ENCODE measurements at regions not wholly inside any gene's neighbourhood (a gene's known extent, or its start where the extent isn't known, plus 50 kb on each side); places are given as distances from the start of the nearest gene placed in this dataset.

GRCh38 chr1:38217316-38217715 lies 170.7 kb upstream of the POU3F1 start:
- no peaks in the 10 kb centered on the region for H3K36me3 ChIP-seq
- H3K4me1 ChIP-seq (replicated peaks) = peaks cover 20% of the 10 kb centered on the region
- no peak overlapping the region for H3K27ac ChIP-seq
- no peaks in the 10 kb centered on the region for H3K9me3 ChIP-seq (replicated peaks)
- no peaks in the 10 kb centered on the region for H3K27me3 ChIP-seq (replicated peaks)
- DNase-seq (ENCODE audit: low read depth in 1 of 2, low spot score in 2 of 2) = no peak
- H3K4me3 ChIP-seq = no peak overlapping the region

- Histone ChIP-seq H3K27me3 (replicated peaks) (no peaks in the 10 kb centered on the region), H3K4me3 (no peak overlapping the region), H3K27ac (no peak overlapping the region), H3K9me3 (replicated peaks) (no peaks in the 10 kb centered on the region), H3K36me3 (no peaks in the 10 kb centered on the region), H3K4me1 (replicated peaks) (no peaks in the 10 kb centered on the region)
- no peak for DNase-seq (ENCODE audit: low read depth in 1 of 2, low spot score in 2 of 2)
These were observed 167.2 kb upstream of the POU3F1 start for GRCh38 chr1:38213646-38214434.

GRCh38 chr1:38210895-38211177 lies 164.2 kb upstream of the POU3F1 start:
- no peak for DNase-seq (ENCODE audit: low read depth in 1 of 2, low spot score in 2 of 2)
- Histone ChIP-seq H3K9me3 (replicated peaks) (no peaks in the 10 kb centered on the region), H3K4me1 (replicated peaks) (no peaks in the 10 kb centered on the region), H3K36me3 (no peaks in the 10 kb centered on the region), H3K27me3 (replicated peaks) (no peaks in the 10 kb centered on the region), H3K4me3 (no peak overlapping the region), H3K27ac (no peak overlapping the region)

- no peaks in the 10 kb centered on the region; the same call in 1 of the 2 replicates for H3K27me3 ChIP-seq (replicated peaks)
- H3K4me1 ChIP-seq (replicated peaks) = no peaks in the 10 kb centered on the region
- no peaks in the 10 kb centered on the region for H3K36me3 ChIP-seq
- no peaks in the 10 kb centered on the region for H3K9me3 ChIP-seq (replicated peaks)
- no peak overlapping the region for H3K4me3 ChIP-seq
- no peak overlapping the region for H3K27ac ChIP-seq
- DNase-seq (ENCODE audit: low read depth in 1 of 2, low spot score in 2 of 2) = no peak
These were observed 163.7 kb upstream of the POU3F1 start for GRCh38 chr1:38210021-38210894.

GRCh38 chr1:38208716-38209632 lies 162.4 kb upstream of the POU3F1 start:
- Histone ChIP-seq H3K27me3 (replicated peaks) (peaks cover 6% of the 10 kb centered on the region), H3K9me3 (replicated peaks) (no peaks in the 10 kb centered on the region), H3K4me1 (replicated peaks) (no peaks in the 10 kb centered on the region), H3K4me3 (no peak overlapping the region), H3K27ac (no peak overlapping the region), H3K36me3 (no peaks in the 10 kb centered on the region)
- no peak for DNase-seq (ENCODE audit: low read depth in 1 of 2, low spot score in 2 of 2)

GRCh38 chr1:38207906-38208305 lies 161.3 kb upstream of the POU3F1 start:
- Histone ChIP-seq H3K27me3 (replicated peaks) (peaks cover 6% of the 10 kb centered on the region), H3K36me3 (no peaks in the 10 kb centered on the region), H3K9me3 (replicated peaks) (no peaks in the 10 kb centered on the region), H3K4me3 (no peak overlapping the region), H3K4me1 (replicated peaks) (no peaks in the 10 kb centered on the region), H3K27ac (no peak overlapping the region)
- no peak for DNase-seq (ENCODE audit: low read depth in 1 of 2, low spot score in 2 of 2)

- H3K27ac ChIP-seq = no peak overlapping the region
- DNase-seq (ENCODE audit: low read depth in 1 of 2, low spot score in 2 of 2) = no peak
- H3K4me3 ChIP-seq = no peak overlapping the region
- no peaks in the 10 kb centered on the region for H3K36me3 ChIP-seq
- H3K4me1 ChIP-seq (replicated peaks) = no peaks in the 10 kb centered on the region
- no peaks in the 10 kb centered on the region for H3K9me3 ChIP-seq (replicated peaks)
- H3K27me3 ChIP-seq (replicated peaks) = peaks cover 6% of the 10 kb centered on the region
These were observed 160.7 kb upstream of the POU3F1 start for GRCh38 chr1:38207275-38207674.

GRCh38 chr1:38204698-38205097 lies 158.1 kb upstream of the POU3F1 start:
- Histone ChIP-seq H3K4me3 (no peak overlapping the region), H3K9me3 (replicated peaks) (no peaks in the 10 kb centered on the region), H3K36me3 (no peaks in the 10 kb centered on the region), H3K27me3 (replicated peaks) (peaks cover 6% of the 10 kb centered on the region), H3K4me1 (replicated peaks) (no peaks in the 10 kb centered on the region), H3K27ac (no peak overlapping the region)
- DNase-seq (ENCODE audit: low read depth in 1 of 2, low spot score in 2 of 2) = no peak

GRCh38 chr1:38203441-38203840 lies 156.8 kb upstream of the POU3F1 start:
- Histone ChIP-seq H3K27ac (no peak overlapping the region), H3K27me3 (replicated peaks) (peaks cover 12% of the 10 kb centered on the region), H3K36me3 (no peaks in the 10 kb centered on the region), H3K4me3 (no peak overlapping the region), H3K4me1 (replicated peaks) (no peaks in the 10 kb centered on the region), H3K9me3 (replicated peaks) (no peaks in the 10 kb centered on the region)
- no peak for DNase-seq (ENCODE audit: low read depth in 1 of 2, low spot score in 2 of 2)

GRCh38 chr1:38201431-38201830 lies 154.8 kb upstream of the POU3F1 start:
- Histone ChIP-seq H3K36me3 (no peaks in the 10 kb centered on the region), H3K27me3 (replicated peaks) (peaks cover 13% of the 10 kb centered on the region), H3K4me1 (replicated peaks) (no peaks in the 10 kb centered on the region), H3K9me3 (replicated peaks) (no peaks in the 10 kb centered on the region), H3K27ac (no peak overlapping the region), H3K4me3 (no peak overlapping the region)
- no peak for DNase-seq (ENCODE audit: low read depth in 1 of 2, low spot score in 2 of 2)

- DNase-seq (ENCODE audit: low read depth in 1 of 2, low spot score in 2 of 2) = no peak
- H3K27me3 ChIP-seq (replicated peaks) = peaks cover 7% of the 10 kb centered on the region
These were observed 152.0 kb upstream of the POU3F1 start for GRCh38 chr1:38198621-38199020.

GRCh38 chr1:38198099-38198498 lies 151.5 kb upstream of the POU3F1 start:
- Histone ChIP-seq H3K27ac (no peak overlapping the region), H3K9me3 (replicated peaks) (no peaks in the 10 kb centered on the region), H3K36me3 (no peaks in the 10 kb centered on the region), H3K4me3 (no peak overlapping the region), H3K27me3 (replicated peaks) (peaks cover 7% of the 10 kb centered on the region), H3K4me1 (replicated peaks) (no peaks in the 10 kb centered on the region)
- no peak for DNase-seq (ENCODE audit: low read depth in 1 of 2, low spot score in 2 of 2)

More at GRCh38 chr1:38198621-38199020, 152.0 kb upstream of the POU3F1 start:
- H3K36me3 ChIP-seq = no peaks in the 10 kb centered on the region
- no peak overlapping the region for H3K27ac ChIP-seq
- no peak overlapping the region for H3K4me3 ChIP-seq
- H3K9me3 ChIP-seq (replicated peaks) = no peaks in the 10 kb centered on the region
- H3K4me1 ChIP-seq (replicated peaks) = no peaks in the 10 kb centered on the region

GRCh38 chr1:38197312-38198061 lies 150.9 kb upstream of the POU3F1 start:
- Histone ChIP-seq H3K4me3 (no peak overlapping the region), H3K27me3 (replicated peaks) (peaks cover 7% of the 10 kb centered on the region), H3K9me3 (replicated peaks) (no peaks in the 10 kb centered on the region), H3K27ac (no peak overlapping the region), H3K4me1 (replicated peaks) (no peaks in the 10 kb centered on the region), H3K36me3 (no peaks in the 10 kb centered on the region)
- no peak for DNase-seq (ENCODE audit: low read depth in 1 of 2, low spot score in 2 of 2)
